Left lung (tissue), 4 donors: ENCODE measurements at regions not wholly inside any gene's neighbourhood (a gene's known extent, or its start where the extent isn't known, plus 50 kb on each side); places are given as distances from the start of the nearest gene placed in this dataset.

Experiments
- ATAC-seq: fragments of 200-7000 bp; cut with Tn5 transposase; one replicate; pipeline ENCODE4 v1.9.1; 2020; ENCODE audit warnings: moderate library complexity
- DNase-seq, 4 donors: peaks; one replicate each; pipeline ENCODE4 v3.0.0-alpha.2; 2013 to 2020
- H3K27ac ChIP-seq, 2 donors: fragments of 200-600 bp; sonication (generic) in 1 of 2; one replicate each; pipeline versions ENCODE4 v1.5.0 to v1.8.0; 2020 to 2021
- H3K27me3 ChIP-seq, 2 donors: fragments of 200-600 bp; sonication (generic) in 1 of 2; one replicate each; pipeline versions ENCODE4 v1.5.0 to v1.8.0; 2020 to 2021
- H3K36me3 ChIP-seq, 2 donors: fragments of 200-600 bp; sonication (generic) in 1 of 2; one replicate each; pipeline versions ENCODE4 v1.5.0 to v1.8.0; 2020 to 2021
- H3K4me1 ChIP-seq, 2 donors: fragments of 200-600 bp; one replicate each; pipeline ENCODE4 v1.8.0; 2021
- H3K4me3 ChIP-seq, 2 donors: fragments of 200-600 bp; sonication (generic) in 1 of 2; one replicate each; pipeline versions ENCODE4 v1.5.0 to v1.8.0; 2020 to 2021; ENCODE audit warnings: mild to moderate bottlenecking in 1 of 2
- H3K9me3 ChIP-seq, 2 donors: fragments of 200-600 bp; sonication (generic) in 1 of 2; one replicate each; pipeline versions ENCODE4 v1.5.0 to v1.8.0; 2020 to 2021
- CTCF ChIP-seq, 2 donors: fragments of 200-600 bp; sonication (generic) in 1 of 2; IDR thresholded peaks; one replicate each; pipeline versions ENCODE4 v1.5.0 to v1.8.0; 2021; ENCODE audit warnings: antibody characterized with exemption in 2 of 2
- intact Hi-C, 2 donors: fragments of 100-400 bp; cut with DNase I; formaldehyde crosslinking; loops; one replicate each; pipeline versions ENCODE4 v1.11.2 to v1.14.2; 2022
- donor health status: DM: no; HTN: yes; CAD: no.
- donor health status: DM: no; HTN: no; CAD: no.

GRCh38 chr2:125491663-125492062 is 1164.3 kb upstream of the GYPC start:
- DNase-seq (no peak), ATAC-seq (no peak)
- no peak for TF ChIP-seq CTCF (IDR thresholded peaks at IDR 0.05)
- no peaks in the 10 kb centered on the region for H3K4me1 ChIP-seq
- H3K4me3 ChIP-seq, result no peak overlapping the region
- H3K9me3 ChIP-seq, result peaks cover 0 to 8% of the 10 kb centered on the region in 2 donors
- H3K36me3 ChIP-seq, result no peaks in the 10 kb centered on the region
- no peaks in the 10 kb centered on the region for H3K27me3 ChIP-seq
- intact Hi-C loops, result no loop called here
- no peak overlapping the region for H3K27ac ChIP-seq

GRCh38 chr2:125512313-125512712 is 1143.6 kb upstream of the GYPC start:
- ATAC-seq (no peak), DNase-seq (no peak)
- Histone ChIP-seq H3K4me3 (no peak overlapping the region), H3K4me1 (no peaks in the 10 kb centered on the region), H3K27me3 (no peaks in the 10 kb centered on the region), H3K27ac (no peak overlapping the region), H3K36me3 (no peaks in the 10 kb centered on the region), H3K9me3 (peaks cover 0 to 3% of the 10 kb centered on the region in 2 donors)
- intact Hi-C loops, result no loop called here
- no peak for TF ChIP-seq CTCF (IDR thresholded peaks at IDR 0.05)

GRCh38 chr2:125516496-125517109 is 1139.4 kb upstream of the GYPC start:
- Histone ChIP-seq H3K36me3 (no peaks in the 10 kb centered on the region), H3K9me3 (peaks cover 0 to 5% of the 10 kb centered on the region in 2 donors), H3K4me3 (no peak overlapping the region), H3K27me3 (no peaks in the 10 kb centered on the region), H3K27ac (no peak overlapping the region), H3K4me1 (no peaks in the 10 kb centered on the region)
- DNase-seq (no peak), ATAC-seq (peak; percentile 44)
- peak in 1 of 2 donors; percentile 34 for TF ChIP-seq CTCF (IDR thresholded peaks at IDR 0.05)
- intact Hi-C loops, result no loop called here

GRCh38 chr2:125526093-125526492 is 1129.9 kb upstream of the GYPC start:
- Histone ChIP-seq H3K9me3 (no peaks in the 10 kb centered on the region), H3K4me3 (no peak overlapping the region), H3K4me1 (no peaks in the 10 kb centered on the region), H3K27ac (no peak overlapping the region), H3K27me3 (no peaks in the 10 kb centered on the region), H3K36me3 (no peaks in the 10 kb centered on the region)
- ATAC-seq (no peak), DNase-seq (no peak)
- TF ChIP-seq CTCF (IDR thresholded peaks at IDR 0.05), result no peak
- intact Hi-C loops, result no loop called here

GRCh38 chr2:125535089-125535488 is 1120.9 kb upstream of the GYPC start:
- no peak overlapping the region for H3K4me3 ChIP-seq
- TF ChIP-seq CTCF (IDR thresholded peaks at IDR 0.05), result no peak
- ATAC-seq (no peak), DNase-seq (no peak)
- H3K36me3 ChIP-seq, result no peaks in the 10 kb centered on the region
- H3K27me3 ChIP-seq, result no peaks in the 10 kb centered on the region
- intact Hi-C loops, result no loop called here
- H3K27ac ChIP-seq, result no peak overlapping the region
- no peaks in the 10 kb centered on the region for H3K9me3 ChIP-seq
- H3K4me1 ChIP-seq, result no peaks in the 10 kb centered on the region
